ENCODE measurements at regions not wholly inside any gene's neighbourhood (a gene's known extent, or its start where the extent isn't known, plus 50 kb on each side); places are given as distances from the start of the nearest gene placed in this dataset.

GRCh38 chr18:28690100-28690499 is 513.2 kb upstream of the CDH2 start:
- no peak for TF ChIP-seq CTCF (IDR thresholded peaks at IDR 0.05; ENCODE audit: control insufficient read depth, insufficient read depth, low read depth, low read length, missing control alignments)
- no peak for DNase-seq (ENCODE audit: low read depth)
- H3K4me3 ChIP-seq (ENCODE audit: control insufficient read depth, low read depth, low read length): no peak overlapping the region

- no peak for TF ChIP-seq CTCF (IDR thresholded peaks at IDR 0.05; ENCODE audit: control insufficient read depth, insufficient read depth, low read depth, low read length, missing control alignments)
- no peak overlapping the region for H3K4me3 ChIP-seq (ENCODE audit: control insufficient read depth, low read depth, low read length)
- no peak for DNase-seq (ENCODE audit: low read depth)
These were observed 512.7 kb upstream of the CDH2 start for GRCh38 chr18:28689588-28689987.

- no peak for TF ChIP-seq CTCF (IDR thresholded peaks at IDR 0.05; ENCODE audit: control insufficient read depth, insufficient read depth, low read depth, low read length, missing control alignments)
- no peak overlapping the region for H3K4me3 ChIP-seq (ENCODE audit: control insufficient read depth, low read depth, low read length)
- peak; percentile 32 for DNase-seq (ENCODE audit: low read depth)
These were observed 507.9 kb upstream of the CDH2 start for GRCh38 chr18:28684746-28685355.

GRCh38 chr18:28682912-28683311 is 506.0 kb upstream of the CDH2 start:
- DNase-seq (ENCODE audit: low read depth): no peak
- no peak for TF ChIP-seq CTCF (IDR thresholded peaks at IDR 0.05; ENCODE audit: control insufficient read depth, insufficient read depth, low read depth, low read length, missing control alignments)
- no peak overlapping the region for H3K4me3 ChIP-seq (ENCODE audit: control insufficient read depth, low read depth, low read length)

- no peak overlapping the region for H3K4me3 ChIP-seq (ENCODE audit: control insufficient read depth, low read depth, low read length)
- no peak for TF ChIP-seq CTCF (IDR thresholded peaks at IDR 0.05; ENCODE audit: control insufficient read depth, insufficient read depth, low read depth, low read length, missing control alignments)
- no peak for DNase-seq (ENCODE audit: low read depth)
These were observed 492.2 kb upstream of the CDH2 start for GRCh38 chr18:28669165-28669564.

GRCh38 chr18:28666216-28666615 is 489.3 kb upstream of the CDH2 start:
- DNase-seq (ENCODE audit: low read depth): no peak
- no peak for TF ChIP-seq CTCF (IDR thresholded peaks at IDR 0.05; ENCODE audit: control insufficient read depth, insufficient read depth, low read depth, low read length, missing control alignments)
- no peak overlapping the region for H3K4me3 ChIP-seq (ENCODE audit: control insufficient read depth, low read depth, low read length)

- no peak for TF ChIP-seq CTCF (IDR thresholded peaks at IDR 0.05; ENCODE audit: control insufficient read depth, insufficient read depth, low read depth, low read length, missing control alignments)
- H3K4me3 ChIP-seq (ENCODE audit: control insufficient read depth, low read depth, low read length): no peak overlapping the region
- DNase-seq (ENCODE audit: low read depth): no peak
These were observed 481.0 kb upstream of the CDH2 start for GRCh38 chr18:28657961-28658360.
